ENCODE measurements at regions not wholly inside any gene's neighbourhood (a gene's known extent, or its start where the extent isn't known, plus 50 kb on each side); places are given as distances from the start of the nearest gene placed in this dataset.

DNA sequence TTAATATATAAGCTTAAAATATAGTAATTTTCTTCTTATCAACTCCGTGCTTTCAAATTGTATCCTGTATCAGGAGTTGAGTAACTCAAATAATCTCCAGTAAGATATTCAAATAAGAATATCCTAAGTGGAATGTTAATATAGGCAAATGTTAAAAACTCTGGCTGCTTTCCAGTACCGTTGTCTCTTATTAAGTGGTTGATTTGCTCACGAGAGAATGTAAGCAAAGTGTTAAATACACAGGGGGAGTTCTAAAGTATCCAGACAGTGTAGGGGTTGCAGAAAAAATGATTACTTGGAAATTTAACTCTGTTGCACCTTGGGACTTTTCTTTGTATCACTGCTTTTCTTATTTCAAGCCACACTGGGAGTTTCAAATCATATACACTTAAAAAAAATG, 478.9 kb upstream of the TBL1XR1 start:
- H3K9ac ChIP-seq (replicated peaks; ENCODE audit: extremely low read depth, insufficient read depth, low read length): no peak overlapping the region
- dilution Hi-C loops (cut with MboI; ENCODE audit: extremely low pct_ligation_motif_present, low sequenced_read_pairs): no loop called here
- no peak for DNase-seq (ENCODE audit: low read depth, low spot score)
- no peak overlapping the region for H3K4me2 ChIP-seq (ENCODE audit: insufficient read depth, low read length)
- intact Hi-C loops (cut with micrococcal nuclease): no loop called here
- no peak overlapping the region for H3K4me3 ChIP-seq (replicated peaks in 1 of 3; ENCODE audit: insufficient read depth in 1 of 3, low read depth in 1 of 3, low read length in 3 of 3)
- H3K27me3 ChIP-seq (ENCODE audit: control insufficient read depth in 2 of 2, insufficient read depth in 2 of 2, low read length in 2 of 2): no peaks in the 10 kb centered on the region
- CTCF ChIA-PET: no interaction called here
- no peaks in the 10 kb centered on the region for H3K9me3 ChIP-seq (replicated peaks; ENCODE audit: control insufficient read depth, insufficient read depth, low read length)
- peaks cover 30% of the 10 kb centered on the region for H3K4me1 ChIP-seq (ENCODE audit: control insufficient read depth, extremely low read depth, insufficient read depth, low read length)
- no TSS peak for BruUV-seq (replicated peaks)
- POLR2A ChIA-PET: no interaction called here
- H2AFZ ChIP-seq (ENCODE audit: low read depth, low read length): no peak overlapping the region
- H3K79me2 ChIP-seq (ENCODE audit: control insufficient read depth, insufficient read depth, low read length): no peaks in the 10 kb centered on the region
- no peak for FAIRE-seq
- H3K36me3 ChIP-seq (ENCODE audit: control insufficient read depth in 2 of 2, extremely low read depth in 1 of 2, insufficient read depth in 2 of 2, low read length in 2 of 2): no peaks in the 10 kb centered on the region
- H3K9me1 ChIP-seq (replicated peaks; ENCODE audit: control insufficient read depth, extremely low read depth, insufficient read depth, low read length): no peaks in the 10 kb centered on the region
- no peak for TF ChIP-seq EZH2 (IDR thresholded peaks at IDR 0.05; ENCODE audit: borderline replicate concordance, low read depth, low read length, severe bottlenecking)
- TF ChIP-seq MYC (IDR thresholded peaks at IDR 0.05; ENCODE audit: low read depth, low read length): no peak
- no peak for TF ChIP-seq FOS (IDR thresholded peaks at IDR 0.05; ENCODE audit: borderline replicate concordance, insufficient read depth, low read length)
- TF ChIP-seq JUN (IDR thresholded peaks at IDR 0.05; ENCODE audit: borderline replicate concordance, insufficient read depth, insufficient read length, low read depth): no peak
- H3K27ac ChIP-seq (ENCODE audit: insufficient read depth, low read depth, low read length): no peak overlapping the region
- H4K20me1 ChIP-seq (replicated peaks; ENCODE audit: control insufficient read depth, extremely low read depth, insufficient read depth, low read length): no peaks in the 10 kb centered on the region

DNA sequence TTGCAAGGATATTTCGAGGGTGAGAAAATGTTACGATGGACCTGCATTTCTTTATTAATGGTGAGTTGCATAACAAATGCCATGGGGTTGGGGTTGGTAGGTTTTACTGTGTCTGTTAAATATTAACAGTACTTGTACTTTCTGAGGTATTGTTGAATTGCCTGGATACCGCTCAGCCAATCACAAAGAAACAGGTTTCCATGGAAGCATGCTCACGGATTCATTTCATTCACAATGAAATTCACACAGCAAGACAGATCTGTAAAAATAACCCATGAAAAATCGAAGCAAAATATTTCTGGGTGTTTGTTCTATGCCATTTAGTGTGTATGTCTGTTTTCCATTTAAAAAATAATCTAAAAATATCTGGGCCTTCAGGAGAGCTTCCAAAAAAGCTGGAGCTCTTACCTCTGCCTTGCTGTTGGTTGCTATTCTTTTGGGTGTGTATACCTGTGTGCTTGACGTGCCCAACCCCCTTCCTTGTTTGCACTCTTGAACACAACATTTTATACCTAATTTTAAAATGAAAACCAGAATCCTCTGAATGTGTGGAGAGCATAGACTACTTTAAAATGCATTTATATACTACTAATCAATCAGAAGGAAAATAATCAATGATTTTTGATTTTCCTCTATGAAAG, 479.8 kb upstream of the TBL1XR1 start:
- Histone ChIP-seq H3K9me1 (replicated peaks; ENCODE audit: control insufficient read depth, extremely low read depth, insufficient read depth, low read length) (no peaks in the 10 kb centered on the region), H2AFZ (ENCODE audit: low read depth, low read length) (no peak overlapping the region), H3K4me2 (ENCODE audit: insufficient read depth, low read length) (no peak overlapping the region), H3K79me2 (ENCODE audit: control insufficient read depth, insufficient read depth, low read length) (no peaks in the 10 kb centered on the region), H3K36me3 (ENCODE audit: control insufficient read depth in 2 of 2, extremely low read depth in 1 of 2, insufficient read depth in 2 of 2, low read length in 2 of 2) (no peaks in the 10 kb centered on the region), H3K27me3 (ENCODE audit: control insufficient read depth in 2 of 2, insufficient read depth in 2 of 2, low read length in 2 of 2) (no peaks in the 10 kb centered on the region), H3K9me3 (replicated peaks; ENCODE audit: control insufficient read depth, insufficient read depth, low read length) (no peaks in the 10 kb centered on the region), H3K9ac (replicated peaks; ENCODE audit: extremely low read depth, insufficient read depth, low read length) (no peak overlapping the region), H3K4me3 (replicated peaks in 1 of 3; ENCODE audit: insufficient read depth in 1 of 3, low read depth in 1 of 3, low read length in 3 of 3) (no peak overlapping the region), H3K4me1 (ENCODE audit: control insufficient read depth, extremely low read depth, insufficient read depth, low read length) (peaks cover 38% of the 10 kb centered on the region), H3K27ac (ENCODE audit: insufficient read depth, low read depth, low read length) (no peak overlapping the region), H4K20me1 (replicated peaks; ENCODE audit: control insufficient read depth, extremely low read depth, insufficient read depth, low read length) (no peaks in the 10 kb centered on the region)
- DNase-seq (ENCODE audit: low read depth, low spot score) (no peak), FAIRE-seq (no peak)
- no peak for TF ChIP-seq FOS (IDR thresholded peaks at IDR 0.05; ENCODE audit: borderline replicate concordance, insufficient read depth, low read length)
- no peak for TF ChIP-seq GATA2 (IDR thresholded peaks at IDR 0.05; ENCODE audit: insufficient read depth, insufficient read length, low read depth, low read length)
- TF ChIP-seq MYC (IDR thresholded peaks at IDR 0.05; ENCODE audit: low read depth, low read length): no peak
- no peak for TF ChIP-seq EZH2 (IDR thresholded peaks at IDR 0.05; ENCODE audit: borderline replicate concordance, low read depth, low read length, severe bottlenecking)
- TF ChIP-seq POLR2A (IDR thresholded peaks at IDR 0.05; ENCODE audit: low read depth, low read length): no peak
- TF ChIP-seq, protein P1, sequence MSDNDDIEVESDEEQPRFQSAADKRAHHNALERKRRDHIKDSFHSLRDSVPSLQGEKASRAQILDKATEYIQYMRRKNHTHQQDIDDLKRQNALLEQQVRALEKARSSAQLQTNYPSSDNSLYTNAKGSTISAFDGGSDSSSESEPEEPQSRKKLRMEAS (IDR thresholded peaks at IDR 0.05; ENCODE audit: insufficient read depth, insufficient read length): no peak
- no peak for TF ChIP-seq JUN (IDR thresholded peaks at IDR 0.05; ENCODE audit: borderline replicate concordance, insufficient read depth, insufficient read length, low read depth)
- TF ChIP-seq POLR2AphosphoS5 (IDR thresholded peaks at IDR 0.05; ENCODE audit: insufficient read depth, low read depth, low read length): no peak
- TF ChIP-seq, protein P2, sequence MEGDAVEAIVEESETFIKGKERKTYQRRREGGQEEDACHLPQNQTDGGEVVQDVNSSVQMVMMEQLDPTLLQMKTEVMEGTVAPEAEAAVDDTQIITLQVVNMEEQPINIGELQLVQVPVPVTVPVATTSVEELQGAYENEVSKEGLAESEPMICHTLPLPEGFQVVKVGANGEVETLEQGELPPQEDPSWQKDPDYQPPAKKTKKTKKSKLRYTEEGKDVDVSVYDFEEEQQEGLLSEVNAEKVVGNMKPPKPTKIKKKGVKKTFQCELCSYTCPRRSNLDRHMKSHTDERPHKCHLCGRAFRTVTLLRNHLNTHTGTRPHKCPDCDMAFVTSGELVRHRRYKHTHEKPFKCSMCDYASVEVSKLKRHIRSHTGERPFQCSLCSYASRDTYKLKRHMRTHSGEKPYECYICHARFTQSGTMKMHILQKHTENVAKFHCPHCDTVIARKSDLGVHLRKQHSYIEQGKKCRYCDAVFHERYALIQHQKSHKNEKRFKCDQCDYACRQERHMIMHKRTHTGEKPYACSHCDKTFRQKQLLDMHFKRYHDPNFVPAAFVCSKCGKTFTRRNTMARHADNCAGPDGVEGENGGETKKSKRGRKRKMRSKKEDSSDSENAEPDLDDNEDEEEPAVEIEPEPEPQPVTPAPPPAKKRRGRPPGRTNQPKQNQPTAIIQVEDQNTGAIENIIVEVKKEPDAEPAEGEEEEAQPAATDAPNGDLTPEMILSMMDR (IDR thresholded peaks at IDR 0.05; ENCODE audit: extremely low read depth in 1 of 2, insufficient read depth in 1 of 2, low read depth in 1 of 2, low read length in 2 of 2): no peak
- POLR2A ChIA-PET: no interaction called here
- intact Hi-C loops (cut with micrococcal nuclease): no loop called here
- dilution Hi-C loops (cut with MboI; ENCODE audit: extremely low pct_ligation_motif_present, low sequenced_read_pairs): no loop called here
- CTCF ChIA-PET: no interaction called here
- no TSS peak for BruUV-seq (replicated peaks)
